SK-N-SH (cell line): ENCODE measurements at regions not wholly inside any gene's neighbourhood (a gene's known extent, or its start where the extent isn't known, plus 50 kb on each side); places are given as distances from the start of the nearest gene placed in this dataset.

Experiments
- CTCF ChIA-PET: fragments of 300-600, 350-600 bp; formaldehyde crosslinking; extraction: SDS; loops from one replicate; lab custom pipeline; 2021; lab: Yijun Ruan, JAX
- POLR2A ChIA-PET: fragments of 350-600 bp; sonication (Branson Sonifier 250); formaldehyde crosslinking; extraction: SDS; loops from one replicate; lab custom pipeline; 2020; ENCODE audit warnings: antibody characterized with exemption, inconsistent platforms; lab: Yijun Ruan, JAX
- DNase-seq: peaks from one replicate; pipeline ENCODE4 v3.0.0; 2012
- H2AFZ ChIP-seq: fragments of 200-600 bp; sonication (generic); 2 replicates; pipeline ENCODE4 v1.8.1; 2016; ENCODE audit warnings: antibody characterized with exemption, mild to moderate bottlenecking, low read depth
- H3F3A ChIP-seq: fragments of 200-600 bp; sonication (generic); replicated peaks from 2 replicates; pipeline ENCODE3; 2016; ENCODE audit warnings: antibody characterized with exemption, mild to moderate bottlenecking; ENCODE audit not compliant: insufficient read depth
- H3K27ac ChIP-seq, 2 experiments: fragments of 200-500 bp in 1 of 2; fragments of 200-600 bp in 1 of 2; sonication (Bioruptor generic) in 1 of 2; sonication (generic), shearing (Covaris generic) in 1 of 2; 2 replicates each; pipeline versions ENCODE4 v1.5.1 to v1.6.1; 2014 to 2016; ENCODE audit warnings: low read depth in 2 of 2, inconsistent platforms in 1 of 2, low read length in 1 of 2, mild to moderate bottlenecking in 1 of 2, mixed read lengths in 1 of 2
- H3K27me3 ChIP-seq: fragments of 200-600 bp; sonication (generic), shearing (Covaris generic); 2 replicates; pipeline ENCODE4 v1.6.1; 2016; ENCODE audit warnings: mixed run types; ENCODE audit not compliant: insufficient read depth
- H3K36me3 ChIP-seq, 2 experiments: fragments of 200-500 bp in 1 of 2; fragments of 200-600 bp in 1 of 2; sonication (Bioruptor generic) in 1 of 2; sonication (generic) in 1 of 2; replicated peaks in 1 of 2; 2 replicates each; pipeline versions ENCODE3 to v1.5.1; 2014 to 2016; ENCODE audit warnings: low read length in 1 of 2, mild to moderate bottlenecking in 1 of 2; ENCODE audit not compliant: insufficient read depth in 2 of 2, control insufficient read depth in 1 of 2
- H3K4me1 ChIP-seq, 2 experiments: fragments of 200-500 bp in 1 of 2; fragments of 200-600 bp in 1 of 2; sonication (Bioruptor generic) in 1 of 2; sonication (generic), shearing (Covaris generic) in 1 of 2; 2 replicates each; pipeline versions ENCODE4 v1.5.1 to v1.6.1; 2014 to 2016; ENCODE audit warnings: low read depth in 1 of 2, low read length in 1 of 2, mixed run types in 1 of 2; ENCODE audit not compliant: insufficient read depth in 2 of 2, control insufficient read depth in 1 of 2
- H3K4me2 ChIP-seq: fragments of 200-600 bp; sonication (generic), shearing (Covaris generic); 2 replicates; pipeline ENCODE4 v1.6.1; 2017; ENCODE audit warnings: mixed run types
- H3K4me3 ChIP-seq, 2 experiments: fragments of 200-500 bp in 1 of 2; fragments of 200-600 bp in 1 of 2; sonication (Bioruptor generic) in 1 of 2; sonication (generic), shearing (Covaris generic) in 1 of 2; 2 replicates each; pipeline versions ENCODE4 v1.5.1 to v1.8.1; 2014 to 2016; ENCODE audit warnings: low read depth in 2 of 2, inconsistent platforms in 1 of 2, low read length in 1 of 2, mild to moderate bottlenecking in 1 of 2, mixed read lengths in 1 of 2, moderate library complexity in 1 of 2
- H3K79me2 ChIP-seq: fragments of 200-600 bp; sonication (generic); 2 replicates; pipeline ENCODE4 v1.8.1; 2017; ENCODE audit warnings: mild to moderate bottlenecking; ENCODE audit not compliant: insufficient read depth
- H3K9ac ChIP-seq: fragments of 200-600 bp; sonication (generic); 2 replicates; pipeline ENCODE4 v1.6.1; 2017; ENCODE audit warnings: mixed run types
- H3K9me2 ChIP-seq: fragments of 200-600 bp; sonication (generic); 2 replicates; pipeline ENCODE4 v1.6.1; 2017; ENCODE audit warnings: mixed run types
- H3K9me3 ChIP-seq: fragments of 200-600 bp; sonication (generic); 2 replicates; pipeline ENCODE4 v1.6.1; 2017; ENCODE audit warnings: mixed run types, mild to moderate bottlenecking, moderate library complexity
- H4K20me1 ChIP-seq: fragments of 200-600 bp; sonication (generic); 2 replicates; pipeline ENCODE4 v1.6.1; 2017; ENCODE audit warnings: mild to moderate bottlenecking, mixed run types; ENCODE audit not compliant: insufficient read depth
- EZH2phosphoT487 ChIP-seq: fragments of 200-600 bp; sonication (generic); IDR thresholded peaks from 2 replicates; pipeline ENCODE4 v1.6.1; 2017; ENCODE audit warnings: low read depth, mixed run types, mild to moderate bottlenecking, antibody characterized with exemption, moderate library complexity, borderline replicate concordance
- GATA2 ChIP-seq: sonication (generic); formaldehyde crosslinking; IDR thresholded peaks from 2 replicates; pipeline ENCODE4 v1.5.0; 2020; ENCODE audit warnings: mild to moderate bottlenecking, missing genetic modification reagents
- MEF2A ChIP-seq: IDR thresholded peaks from 2 replicates; pipeline ENCODE4 v1.4.0; 2012; ENCODE audit warnings: low read depth, borderline replicate concordance
- RAD21 ChIP-seq: IDR thresholded peaks from 2 replicates; pipeline ENCODE4 v1.6.1; 2012; ENCODE audit warnings: mild to moderate bottlenecking, low read length
- YY1 ChIP-seq: IDR thresholded peaks from 2 replicates; pipeline ENCODE4 v1.4.0; 2012; ENCODE audit warnings: low read depth, mild to moderate bottlenecking
- WGBS: methylation state at CpG from one replicate; pipeline ENCODE4 v1.1.6; 2017; ENCODE audit warnings: low lambda C conversion rate; 5-methylcytosine and 5-hydroxymethylcytosine counted together
- TF ChIP-seq, protein P1 (sequence below): IDR thresholded peaks from 2 replicates; pipeline ENCODE4; 2012
- TF ChIP-seq, protein P2 (sequence below): IDR thresholded peaks from 2 replicates; pipeline ENCODE4 v1.4.0; 2012; ENCODE audit warnings: low read depth, borderline replicate concordance
- TF ChIP-seq, protein P3 (sequence below): fragments of 150-350 bp; IDR thresholded peaks from 2 replicates; pipeline ENCODE4 v1.6.1; 2016; ENCODE audit warnings: mild to moderate bottlenecking, low read depth, low read length
- TF ChIP-seq, protein P4 (sequence below): IDR thresholded peaks from 2 replicates; pipeline ENCODE4 v1.6.1; 2012; ENCODE audit warnings: mild to moderate bottlenecking, low read depth, low read length, moderate library complexity
- TF ChIP-seq, protein P5 (sequence below): IDR thresholded peaks from 2 replicates; pipeline ENCODE4 v1.4.0; 2012; ENCODE audit warnings: low read depth, borderline replicate concordance
- TF ChIP-seq, protein P6 (sequence below): fragments of 150-350 bp; IDR thresholded peaks from 2 replicates; pipeline ENCODE4 v1.6.1; 2017; ENCODE audit warnings: antibody characterized with exemption, low read length, low read depth, borderline replicate concordance

DNA sequence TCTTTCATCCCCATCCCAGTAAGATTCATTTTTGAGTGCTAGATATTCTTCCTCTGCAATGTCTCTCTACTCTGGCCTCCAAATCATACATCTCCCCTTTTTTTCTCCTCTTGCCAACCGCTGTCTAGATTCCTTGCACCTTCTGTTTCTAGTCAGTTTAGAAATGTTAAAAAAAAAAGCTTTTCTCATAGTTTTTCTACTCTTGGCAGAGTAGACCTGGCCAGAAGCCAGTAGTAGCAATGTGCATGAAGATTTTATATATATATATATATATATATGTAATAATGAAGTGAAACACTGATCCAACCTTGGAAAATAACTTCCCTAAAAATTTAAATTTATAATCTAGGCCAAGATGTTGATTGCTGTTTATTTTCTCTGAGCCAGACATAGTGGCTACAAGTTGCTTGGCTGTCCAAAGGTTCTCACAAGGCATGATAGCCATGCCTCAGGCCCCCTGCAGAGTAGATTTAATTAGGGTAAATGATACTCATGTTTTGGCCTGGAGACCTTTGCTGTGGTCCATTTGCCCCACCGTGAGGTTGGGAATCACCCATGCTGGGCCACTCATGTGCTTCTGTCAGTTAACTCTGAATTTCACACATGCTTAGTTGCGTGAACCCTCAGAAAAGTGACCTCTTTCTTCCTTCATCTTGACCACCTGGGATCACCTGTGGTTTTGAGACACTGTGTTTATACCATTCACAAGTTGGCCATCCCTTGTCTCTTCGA is 103.4 kb upstream of the KCNE2 start:
- no peaks in the 10 kb centered on the region for H3F3A ChIP-seq
- POLR2A ChIA-PET: no interaction called here
- H3K9ac ChIP-seq: no peak overlapping the region
- H3K27ac ChIP-seq: no peak overlapping the region
- no peaks in the 10 kb centered on the region for H4K20me1 ChIP-seq
- no peaks in the 10 kb centered on the region; the same call in 1 of the 2 replicates for H3K9me2 ChIP-seq
- 18% methylated on average over 4 of the region's 4 CpGs for WGBS
- H2AFZ ChIP-seq: no peak overlapping the region
- CTCF ChIA-PET: no interaction called here
- no peaks in the 10 kb centered on the region; the same call in 1 of the 2 replicates for H3K9me3 ChIP-seq
- DNase-seq: no peak
- no peak overlapping the region for H3K4me3 ChIP-seq
- TF ChIP-seq, protein P1, sequence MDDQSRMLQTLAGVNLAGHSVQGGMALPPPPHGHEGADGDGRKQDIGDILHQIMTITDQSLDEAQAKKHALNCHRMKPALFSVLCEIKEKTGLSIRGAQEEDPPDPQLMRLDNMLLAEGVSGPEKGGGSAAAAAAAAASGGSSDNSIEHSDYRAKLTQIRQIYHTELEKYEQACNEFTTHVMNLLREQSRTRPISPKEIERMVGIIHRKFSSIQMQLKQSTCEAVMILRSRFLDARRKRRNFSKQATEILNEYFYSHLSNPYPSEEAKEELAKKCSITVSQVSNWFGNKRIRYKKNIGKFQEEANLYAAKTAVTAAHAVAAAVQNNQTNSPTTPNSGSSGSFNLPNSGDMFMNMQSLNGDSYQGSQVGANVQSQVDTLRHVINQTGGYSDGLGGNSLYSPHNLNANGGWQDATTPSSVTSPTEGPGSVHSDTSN: no peak
- TF ChIP-seq, protein P2, sequence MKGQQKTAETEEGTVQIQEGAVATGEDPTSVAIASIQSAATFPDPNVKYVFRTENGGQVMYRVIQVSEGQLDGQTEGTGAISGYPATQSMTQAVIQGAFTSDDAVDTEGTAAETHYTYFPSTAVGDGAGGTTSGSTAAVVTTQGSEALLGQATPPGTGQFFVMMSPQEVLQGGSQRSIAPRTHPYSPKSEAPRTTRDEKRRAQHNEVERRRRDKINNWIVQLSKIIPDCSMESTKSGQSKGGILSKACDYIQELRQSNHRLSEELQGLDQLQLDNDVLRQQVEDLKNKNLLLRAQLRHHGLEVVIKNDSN: no peak
- TF ChIP-seq, protein P3, sequence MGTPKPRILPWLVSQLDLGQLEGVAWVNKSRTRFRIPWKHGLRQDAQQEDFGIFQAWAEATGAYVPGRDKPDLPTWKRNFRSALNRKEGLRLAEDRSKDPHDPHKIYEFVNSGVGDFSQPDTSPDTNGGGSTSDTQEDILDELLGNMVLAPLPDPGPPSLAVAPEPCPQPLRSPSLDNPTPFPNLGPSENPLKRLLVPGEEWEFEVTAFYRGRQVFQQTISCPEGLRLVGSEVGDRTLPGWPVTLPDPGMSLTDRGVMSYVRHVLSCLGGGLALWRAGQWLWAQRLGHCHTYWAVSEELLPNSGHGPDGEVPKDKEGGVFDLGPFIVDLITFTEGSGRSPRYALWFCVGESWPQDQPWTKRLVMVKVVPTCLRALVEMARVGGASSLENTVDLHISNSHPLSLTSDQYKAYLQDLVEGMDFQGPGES: no peak
- no peak for TF ChIP-seq MEF2A
- H3K4me2 ChIP-seq: no peak overlapping the region
- no peaks in the 10 kb centered on the region; a peak in 1 of 4 replicates for H3K4me1 ChIP-seq
- H3K27me3 ChIP-seq: no peaks in the 10 kb centered on the region
- no peaks in the 10 kb centered on the region for H3K79me2 ChIP-seq
- H3K36me3 ChIP-seq: no peaks in the 10 kb centered on the region

DNA sequence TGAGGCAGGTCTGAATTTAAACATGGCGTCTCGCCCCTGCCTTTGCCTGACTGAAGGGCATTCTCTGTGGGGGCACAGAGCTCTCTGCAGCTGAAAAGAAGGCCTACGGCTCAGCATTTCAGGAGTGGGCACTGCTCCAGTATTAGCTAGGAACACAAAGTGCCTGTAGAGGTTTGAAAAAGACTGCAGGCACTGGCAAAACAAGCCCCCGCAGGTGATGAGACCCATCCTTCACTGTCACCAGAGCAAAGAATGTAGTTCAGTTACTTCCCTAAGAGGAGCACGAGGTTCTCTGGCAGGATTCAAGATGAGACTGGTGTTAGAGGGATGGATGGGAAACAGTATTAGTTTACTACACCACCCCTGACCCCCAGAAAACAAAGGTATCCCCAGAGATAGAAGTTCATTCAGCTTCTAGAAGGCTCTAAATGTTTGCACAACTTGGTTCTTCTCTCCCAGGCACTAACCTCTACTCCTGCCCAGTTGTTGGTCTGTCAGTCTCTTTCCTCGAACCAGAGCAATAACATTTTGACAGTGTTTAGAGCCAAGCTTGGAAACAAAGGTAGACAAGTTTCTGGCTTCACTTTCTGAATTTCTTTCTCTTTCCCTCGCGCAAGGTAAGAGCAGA is 101.9 kb upstream of the KCNE2 start:
- POLR2A ChIA-PET: no interaction called here
- TF ChIP-seq, protein P2: no peak
- TF ChIP-seq, protein P4, sequence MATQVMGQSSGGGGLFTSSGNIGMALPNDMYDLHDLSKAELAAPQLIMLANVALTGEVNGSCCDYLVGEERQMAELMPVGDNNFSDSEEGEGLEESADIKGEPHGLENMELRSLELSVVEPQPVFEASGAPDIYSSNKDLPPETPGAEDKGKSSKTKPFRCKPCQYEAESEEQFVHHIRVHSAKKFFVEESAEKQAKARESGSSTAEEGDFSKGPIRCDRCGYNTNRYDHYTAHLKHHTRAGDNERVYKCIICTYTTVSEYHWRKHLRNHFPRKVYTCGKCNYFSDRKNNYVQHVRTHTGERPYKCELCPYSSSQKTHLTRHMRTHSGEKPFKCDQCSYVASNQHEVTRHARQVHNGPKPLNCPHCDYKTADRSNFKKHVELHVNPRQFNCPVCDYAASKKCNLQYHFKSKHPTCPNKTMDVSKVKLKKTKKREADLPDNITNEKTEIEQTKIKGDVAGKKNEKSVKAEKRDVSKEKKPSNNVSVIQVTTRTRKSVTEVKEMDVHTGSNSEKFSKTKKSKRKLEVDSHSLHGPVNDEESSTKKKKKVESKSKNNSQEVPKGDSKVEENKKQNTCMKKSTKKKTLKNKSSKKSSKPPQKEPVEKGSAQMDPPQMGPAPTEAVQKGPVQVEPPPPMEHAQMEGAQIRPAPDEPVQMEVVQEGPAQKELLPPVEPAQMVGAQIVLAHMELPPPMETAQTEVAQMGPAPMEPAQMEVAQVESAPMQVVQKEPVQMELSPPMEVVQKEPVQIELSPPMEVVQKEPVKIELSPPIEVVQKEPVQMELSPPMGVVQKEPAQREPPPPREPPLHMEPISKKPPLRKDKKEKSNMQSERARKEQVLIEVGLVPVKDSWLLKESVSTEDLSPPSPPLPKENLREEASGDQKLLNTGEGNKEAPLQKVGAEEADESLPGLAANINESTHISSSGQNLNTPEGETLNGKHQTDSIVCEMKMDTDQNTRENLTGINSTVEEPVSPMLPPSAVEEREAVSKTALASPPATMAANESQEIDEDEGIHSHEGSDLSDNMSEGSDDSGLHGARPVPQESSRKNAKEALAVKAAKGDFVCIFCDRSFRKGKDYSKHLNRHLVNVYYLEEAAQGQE: no peak
- no peak for TF ChIP-seq EZH2phosphoT487
- TF ChIP-seq, protein P5, sequence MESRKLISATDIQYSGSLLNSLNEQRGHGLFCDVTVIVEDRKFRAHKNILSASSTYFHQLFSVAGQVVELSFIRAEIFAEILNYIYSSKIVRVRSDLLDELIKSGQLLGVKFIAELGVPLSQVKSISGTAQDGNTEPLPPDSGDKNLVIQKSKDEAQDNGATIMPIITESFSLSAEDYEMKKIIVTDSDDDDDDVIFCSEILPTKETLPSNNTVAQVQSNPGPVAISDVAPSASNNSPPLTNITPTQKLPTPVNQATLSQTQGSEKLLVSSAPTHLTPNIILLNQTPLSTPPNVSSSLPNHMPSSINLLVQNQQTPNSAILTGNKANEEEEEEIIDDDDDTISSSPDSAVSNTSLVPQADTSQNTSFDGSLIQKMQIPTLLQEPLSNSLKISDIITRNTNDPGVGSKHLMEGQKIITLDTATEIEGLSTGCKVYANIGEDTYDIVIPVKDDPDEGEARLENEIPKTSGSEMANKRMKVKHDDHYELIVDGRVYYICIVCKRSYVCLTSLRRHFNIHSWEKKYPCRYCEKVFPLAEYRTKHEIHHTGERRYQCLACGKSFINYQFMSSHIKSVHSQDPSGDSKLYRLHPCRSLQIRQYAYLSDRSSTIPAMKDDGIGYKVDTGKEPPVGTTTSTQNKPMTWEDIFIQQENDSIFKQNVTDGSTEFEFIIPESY: no peak
- TF ChIP-seq, protein P1: no peak
- no peak for TF ChIP-seq GATA2
- TF ChIP-seq RAD21: no peak
- TF ChIP-seq, protein P6, sequence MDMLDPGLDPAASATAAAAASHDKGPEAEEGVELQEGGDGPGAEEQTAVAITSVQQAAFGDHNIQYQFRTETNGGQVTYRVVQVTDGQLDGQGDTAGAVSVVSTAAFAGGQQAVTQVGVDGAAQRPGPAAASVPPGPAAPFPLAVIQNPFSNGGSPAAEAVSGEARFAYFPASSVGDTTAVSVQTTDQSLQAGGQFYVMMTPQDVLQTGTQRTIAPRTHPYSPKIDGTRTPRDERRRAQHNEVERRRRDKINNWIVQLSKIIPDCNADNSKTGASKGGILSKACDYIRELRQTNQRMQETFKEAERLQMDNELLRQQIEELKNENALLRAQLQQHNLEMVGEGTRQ: no peak
- TF ChIP-seq YY1: no peak

More for the DNA sequence above, 101.9 kb upstream of the KCNE2 start:
- H3K4me2 ChIP-seq: no peak overlapping the region
- no peaks in the 10 kb centered on the region for H3F3A ChIP-seq
- H3K79me2 ChIP-seq: no peaks in the 10 kb centered on the region
- DNase-seq: no peak
- H4K20me1 ChIP-seq: no peaks in the 10 kb centered on the region
- H3K9me2 ChIP-seq: no peaks in the 10 kb centered on the region
- WGBS: 46% methylated on average over 8 of the region's 8 CpGs
- no peaks in the 10 kb centered on the region for H3K36me3 ChIP-seq
- no peaks in the 10 kb centered on the region; a peak in 1 of 4 replicates for H3K4me1 ChIP-seq
- H2AFZ ChIP-seq: no peak overlapping the region
- no peak overlapping the region for H3K27ac ChIP-seq
- no peaks in the 10 kb centered on the region; the same call in 1 of the 2 replicates for H3K9me3 ChIP-seq
- CTCF ChIA-PET: interaction anchor here (1.5 kb wide), 1 partner anchor 12 kb away, joined by 4 read pairs; no protein-coding TSS in a partner anchor
- no peak overlapping the region for H3K4me3 ChIP-seq
- no peak overlapping the region for H3K9ac ChIP-seq
- no peaks in the 10 kb centered on the region for H3K27me3 ChIP-seq
